HepG2 (cell line): ENCODE measurements at regions not wholly inside any gene's neighbourhood (a gene's known extent, or its start where the extent isn't known, plus 50 kb on each side); places are given as distances from the start of the nearest gene placed in this dataset.
A peak's percentile ranks its signal among the peaks of the same experiment; 100 is the strongest.

Experiments
- ATAC-seq: fragments of 200-7000 bp; cut with Tn5 transposase; 3 replicates; pipeline ENCODE4 v1.9.1; 2020; ENCODE audit warnings: mild to moderate bottlenecking, moderate library complexity
- BruUV-seq: library from RNA; stranded (reverse); fragments of 400-500 nt; replicated peaks from 2 replicates; lab custom pipeline; 2021; lab: Mats Ljungman, UMichigan
- CTCF ChIA-PET: fragments of 300-600 bp; formaldehyde crosslinking; extraction: SDS; loops from one replicate; lab custom pipeline; 2021; ENCODE audit warnings: low total read pairs, inconsistent platforms, low intra/inter-chr PET ratio; lab: Yijun Ruan, JAX
- POLR2A ChIA-PET: fragments of 350-600 bp; sonication (Branson Sonifier 250); formaldehyde crosslinking; loops from one replicate; lab custom pipeline; 2020; ENCODE audit warnings: antibody characterized with exemption, inconsistent platforms; lab: Yijun Ruan, JAX
- DNase-seq: peaks from one replicate; pipeline ENCODE4 v3.0.0-alpha.2; 2015; ENCODE audit warnings: low spot score
- FAIRE-seq: peaks from 3 replicates; lab custom pipeline; 2011; peaks lifted over from hg19 to GRCh38; lab: Jason Lieb, UNC
- H2AFZ ChIP-seq: one replicate; pipeline ENCODE4 v1.6.1; 2011; ENCODE audit warnings: low read length, inconsistent platforms
- H3K27ac ChIP-seq: fragments of 300-600 bp; 3 replicates; pipeline ENCODE4 v1.8.0; 2011; ENCODE audit warnings: mixed run types, mild to moderate bottlenecking, mixed read lengths, low read length, inconsistent platforms; ENCODE audit not compliant: insufficient read depth; ENCODE audit errors: extremely low read length
- H3K27me3 ChIP-seq, 2 experiments: fragments of 200-600 bp in 1 of 2; 2 replicates in 1 of 2; 3 replicates in 1 of 2; pipeline versions ENCODE4 v1.6.0 to v1.8.0; 2011; ENCODE audit warnings: low read length in 2 of 2, mild to moderate bottlenecking in 2 of 2, moderate library complexity in 2 of 2, inconsistent platforms in 1 of 2; ENCODE audit not compliant: insufficient read depth in 2 of 2, control insufficient read depth in 1 of 2
- H3K36me3 ChIP-seq, 2 experiments: fragments of 200-600 bp in 1 of 2; replicated peaks in 1 of 2; 2 replicates in 1 of 2; 3 replicates in 1 of 2; pipeline versions ENCODE4 v1.5.1 to v1.8.0; 2011; ENCODE audit warnings: low read length in 2 of 2, inconsistent platforms in 1 of 2; ENCODE audit not compliant: insufficient read depth in 2 of 2, control insufficient read depth in 1 of 2
- H3K4me1 ChIP-seq: 2 replicates; pipeline ENCODE4 v1.5.1; 2012; ENCODE audit warnings: low read length, inconsistent platforms; ENCODE audit not compliant: insufficient read depth
- H3K4me2 ChIP-seq: 2 replicates; pipeline ENCODE4 v1.6.0; 2011; ENCODE audit warnings: low read depth, low read length, inconsistent platforms
- H3K4me3 ChIP-seq, 3 experiments: fragments of 200-600 bp in 1 of 3; sonication (generic), shearing (Covaris generic) in 1 of 3; replicated peaks in 1 of 3; 2 replicates each; pipeline ENCODE4 v1.5.1; 2011 to 2016; ENCODE audit warnings: low read length in 3 of 3, inconsistent platforms in 2 of 3, low read depth in 2 of 3, mild to moderate bottlenecking in 2 of 3, control low read depth in 1 of 3, mixed read lengths in 1 of 3; ENCODE audit not compliant: insufficient read depth in 1 of 3
- H3K79me2 ChIP-seq: one replicate; pipeline ENCODE4 v1.6.1; 2011; ENCODE audit warnings: low read length, inconsistent platforms; ENCODE audit not compliant: insufficient read depth
- H3K9ac ChIP-seq: 2 replicates; pipeline ENCODE4 v1.6.0; 2011; ENCODE audit warnings: mild to moderate bottlenecking, low read depth, low read length, inconsistent platforms; ENCODE audit not compliant: insufficient read depth
- H3K9me3 ChIP-seq: 2 replicates; pipeline ENCODE4 v1.5.1; 2012; ENCODE audit warnings: mild to moderate bottlenecking, low read length
- H4K20me1 ChIP-seq: 2 replicates; pipeline ENCODE4 v1.6.0; 2011; ENCODE audit warnings: inconsistent platforms, mild to moderate bottlenecking, low read length, moderate library complexity; ENCODE audit not compliant: insufficient read depth
- EED ChIP-seq: sonication (generic); formaldehyde crosslinking; IDR thresholded peaks from 2 replicates; pipeline ENCODE4 v1.5.0; 2020; ENCODE audit warnings: mild to moderate bottlenecking, missing genetic modification reagents
- GABPB1 ChIP-seq: IDR thresholded peaks from 2 replicates; pipeline ENCODE4 v1.6.1; 2016; ENCODE audit warnings: mild to moderate bottlenecking, missing genetic modification reagents, moderate library complexity, missing compliant biosample characterization
- SALL1 ChIP-seq: sonication (generic); formaldehyde crosslinking; IDR thresholded peaks from 2 replicates; pipeline ENCODE4 v1.8.0; 2022; ENCODE audit warnings: mild to moderate bottlenecking, missing genetic modification reagents
- SOX5 ChIP-seq: IDR thresholded peaks from 2 replicates; pipeline ENCODE4 v1.6.1; 2016; ENCODE audit warnings: borderline replicate concordance
- STAG1 ChIP-seq: sonication (generic); formaldehyde crosslinking; IDR thresholded peaks from 2 replicates; pipeline ENCODE4 v1.4.0; 2020; ENCODE audit warnings: missing genetic modification reagents
- ZFY ChIP-seq: sonication (generic); formaldehyde crosslinking; IDR thresholded peaks from 2 replicates; pipeline ENCODE4 v1.4.0; 2020; ENCODE audit warnings: missing genetic modification reagents
- ZNF746 ChIP-seq: sonication (generic); formaldehyde crosslinking; IDR thresholded peaks from 2 replicates; pipeline ENCODE4 v1.8.0; 2022; ENCODE audit warnings: mild to moderate bottlenecking, missing genetic modification reagents
- ZNF782 ChIP-seq: sonication (generic); formaldehyde crosslinking; IDR thresholded peaks from 2 replicates; pipeline ENCODE4 v1.4.0; 2020; ENCODE audit warnings: missing genetic modification reagents, mild to moderate bottlenecking, borderline replicate concordance
- WGBS: methylation state at CpG from one replicate; pipeline ENCODE4 v1.1.6; 2017; ENCODE audit warnings: low lambda C conversion rate; 5-methylcytosine and 5-hydroxymethylcytosine counted together
- in situ Hi-C: cut with HindIII; loops from 2 replicates; pipeline ENCODE4 v1.10.0; 2017; ENCODE audit warnings: low pct_unique_long_range_greater_than_20kb; ENCODE audit not compliant: extremely low pct_ligation_motif_present
- intact Hi-C: fragments of 100-400 bp; cut with micrococcal nuclease; formaldehyde crosslinking; loops from one replicate; pipeline ENCODE4 v1.10.0; 2022; ENCODE audit not compliant: unreplicated experiment
- TF ChIP-seq, protein P1 (sequence below): sonication (generic); formaldehyde crosslinking; IDR thresholded peaks from 2 replicates; pipeline ENCODE4 v1.8.0; 2022; ENCODE audit warnings: missing genetic modification reagents, mild to moderate bottlenecking, borderline replicate concordance
- TF ChIP-seq, protein P2 (sequence below), 2 experiments: fragments of 450-650 bp in 1 of 2; sonication (generic) in 1 of 2; formaldehyde crosslinking in 1 of 2; IDR thresholded peaks; 2 replicates each; pipeline versions ENCODE4 v1.6.1 to v1.8.0; 2016 to 2022; ENCODE audit warnings: antibody characterized with exemption in 1 of 2, mild to moderate bottlenecking in 1 of 2, missing genetic modification reagents in 1 of 2

DNA sequence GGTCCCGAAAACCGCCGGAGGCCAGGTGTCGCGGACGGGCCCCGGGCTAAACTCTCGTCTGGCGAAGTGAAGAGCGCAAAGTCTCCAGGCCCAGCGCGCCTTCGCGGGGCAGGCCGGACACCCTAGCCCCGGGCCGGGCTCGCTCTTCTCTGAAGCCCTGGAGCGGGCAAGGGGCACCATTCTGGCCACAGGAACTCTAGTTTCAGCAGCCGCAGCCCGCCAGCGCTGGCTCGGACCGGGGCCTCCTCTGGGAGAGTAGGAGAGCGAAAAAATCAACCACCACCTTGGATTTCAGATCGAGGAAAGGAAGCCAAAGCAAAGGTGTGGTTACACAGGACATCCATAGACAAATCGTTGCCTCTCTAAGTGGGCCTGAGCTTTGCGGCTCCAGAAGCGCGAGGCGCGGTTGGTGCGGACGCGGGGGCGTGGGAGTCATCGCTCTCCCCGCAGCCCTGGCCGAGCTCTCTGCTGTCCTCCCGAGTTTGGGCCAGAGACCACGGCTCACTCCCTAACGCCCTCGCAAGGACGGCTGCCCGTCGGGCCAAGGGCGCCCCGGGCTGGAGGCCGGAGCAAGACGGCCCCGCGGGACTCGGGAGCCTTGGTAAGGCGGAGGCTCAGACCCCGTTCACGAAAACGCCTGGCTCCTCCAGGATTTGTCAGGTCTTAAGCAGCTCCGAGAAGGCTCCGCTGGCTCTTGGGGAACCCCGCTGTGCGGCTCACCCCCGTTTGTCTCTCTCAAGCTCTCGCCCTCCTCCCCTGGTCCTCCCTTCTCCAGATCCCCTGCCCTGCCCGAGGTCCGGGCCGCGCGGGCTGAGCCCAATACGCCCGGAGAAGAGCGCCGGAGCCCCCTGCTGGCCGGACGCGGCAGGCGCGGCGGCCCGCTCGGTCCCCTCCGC is 132.9 kb upstream of the DPYD start:
- Histone ChIP-seq H3K9ac (no peak overlapping the region), H3K4me3 (peak overlapping the region; percentile 31 to 67 (median 44); a peak in 4 of 6 replicates), H3K4me2 (peak overlapping the region; percentile 75), H3K9me3 (no peaks in the 10 kb centered on the region), H3K27ac (no peak overlapping the region), H2AFZ (no peak overlapping the region), H3K27me3 (peaks cover 3 to 16% of the 10 kb centered on the region in 2 experiments; a peak in 3 of 5 replicates), H3K79me2 (no peaks in the 10 kb centered on the region), H4K20me1 (no peaks in the 10 kb centered on the region), H3K4me1 (peaks cover 10% of the 10 kb centered on the region; the same call in 1 of the 2 replicates), H3K36me3 (no peaks in the 10 kb centered on the region)
- FAIRE-seq (no peak), ATAC-seq (peak; percentile 100), DNase-seq (peak; percentile 1)
- no TSS peak for BruUV-seq
- POLR2A ChIA-PET, result no interaction called here
- intact Hi-C loops (loop anchor here (2.0 to 10.0 kb wide), 7 partner anchors 53 to 1179 kb away; no protein-coding TSS in a partner anchor), in situ Hi-C loops (loop anchor here (10.0 to 25.0 kb wide), 2 partner anchors 866 to 1089 kb away; no protein-coding TSS in a partner anchor)
- WGBS, result 42% methylated on average over 25 of the region's 81 CpGs
- CTCF ChIA-PET, result interaction anchor here (1.5 kb wide), 1 partner anchor 1087 kb away, joined by 8 read pairs; no protein-coding TSS in a partner anchor
- TF ChIP-seq, protein P1, sequence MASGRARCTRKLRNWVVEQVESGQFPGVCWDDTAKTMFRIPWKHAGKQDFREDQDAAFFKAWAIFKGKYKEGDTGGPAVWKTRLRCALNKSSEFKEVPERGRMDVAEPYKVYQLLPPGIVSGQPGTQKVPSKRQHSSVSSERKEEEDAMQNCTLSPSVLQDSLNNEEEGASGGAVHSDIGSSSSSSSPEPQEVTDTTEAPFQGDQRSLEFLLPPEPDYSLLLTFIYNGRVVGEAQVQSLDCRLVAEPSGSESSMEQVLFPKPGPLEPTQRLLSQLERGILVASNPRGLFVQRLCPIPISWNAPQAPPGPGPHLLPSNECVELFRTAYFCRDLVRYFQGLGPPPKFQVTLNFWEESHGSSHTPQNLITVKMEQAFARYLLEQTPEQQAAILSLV (CRISPR knock-in tag), result 0 out of 2 replicates have a peak, but pooled peaks have one; percentile 31
- TF ChIP-seq STAG1 (CRISPR knock-in tag), result peak; percentile 74
- TF ChIP-seq, protein P2, sequence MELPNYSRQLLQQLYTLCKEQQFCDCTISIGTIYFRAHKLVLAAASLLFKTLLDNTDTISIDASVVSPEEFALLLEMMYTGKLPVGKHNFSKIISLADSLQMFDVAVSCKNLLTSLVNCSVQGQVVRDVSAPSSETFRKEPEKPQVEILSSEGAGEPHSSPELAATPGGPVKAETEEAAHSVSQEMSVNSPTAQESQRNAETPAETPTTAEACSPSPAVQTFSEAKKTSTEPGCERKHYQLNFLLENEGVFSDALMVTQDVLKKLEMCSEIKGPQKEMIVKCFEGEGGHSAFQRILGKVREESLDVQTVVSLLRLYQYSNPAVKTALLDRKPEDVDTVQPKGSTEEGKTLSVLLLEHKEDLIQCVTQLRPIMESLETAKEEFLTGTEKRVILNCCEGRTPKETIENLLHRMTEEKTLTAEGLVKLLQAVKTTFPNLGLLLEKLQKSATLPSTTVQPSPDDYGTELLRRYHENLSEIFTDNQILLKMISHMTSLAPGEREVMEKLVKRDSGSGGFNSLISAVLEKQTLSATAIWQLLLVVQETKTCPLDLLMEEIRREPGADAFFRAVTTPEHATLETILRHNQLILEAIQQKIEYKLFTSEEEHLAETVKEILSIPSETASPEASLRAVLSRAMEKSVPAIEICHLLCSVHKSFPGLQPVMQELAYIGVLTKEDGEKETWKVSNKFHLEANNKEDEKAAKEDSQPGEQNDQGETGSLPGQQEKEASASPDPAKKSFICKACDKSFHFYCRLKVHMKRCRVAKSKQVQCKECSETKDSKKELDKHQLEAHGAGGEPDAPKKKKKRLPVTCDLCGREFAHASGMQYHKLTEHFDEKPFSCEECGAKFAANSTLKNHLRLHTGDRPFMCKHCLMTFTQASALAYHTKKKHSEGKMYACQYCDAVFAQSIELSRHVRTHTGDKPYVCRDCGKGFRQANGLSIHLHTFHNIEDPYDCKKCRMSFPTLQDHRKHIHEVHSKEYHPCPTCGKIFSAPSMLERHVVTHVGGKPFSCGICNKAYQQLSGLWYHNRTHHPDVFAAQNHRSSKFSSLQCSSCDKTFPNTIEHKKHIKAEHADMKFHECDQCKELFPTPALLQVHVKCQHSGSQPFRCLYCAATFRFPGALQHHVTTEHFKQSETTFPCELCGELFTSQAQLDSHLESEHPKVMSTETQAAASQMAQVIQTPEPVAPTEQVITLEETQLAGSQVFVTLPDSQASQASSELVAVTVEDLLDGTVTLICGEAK (IDR thresholded peaks at IDR 0.05), result no peak
- TF ChIP-seq, protein P2 (CRISPR knock-in tag; IDR thresholded peaks at IDR 0.05), result 0 out of 2 replicates have a peak, but pooled peaks have one; percentile 33
- 0 out of 2 replicates have a peak, but pooled peaks have one; percentile 20 for TF ChIP-seq EED (CRISPR knock-in tag)
- peak; percentile 27; the same call in 1 of the 2 replicates for TF ChIP-seq ZFY (CRISPR knock-in tag)
- TF ChIP-seq ZNF746 (CRISPR knock-in tag), result peak; percentile 43; the same call in 1 of the 2 replicates
- peak; percentile 30; the same call in 1 of the 2 replicates for TF ChIP-seq ZNF782 (CRISPR knock-in tag)
- TF ChIP-seq GABPB1 (CRISPR knock-in tag), result peak; percentile 38; the same call in 1 of the 2 replicates
- no peak for TF ChIP-seq SOX5 (CRISPR knock-in tag)
- peak; percentile 35 for TF ChIP-seq SALL1 (CRISPR knock-in tag)
